Trophoblast cell (in vitro differentiated cells and primary cell): ENCODE measurements at regions not wholly inside any gene's neighbourhood (a gene's known extent, or its start where the extent isn't known, plus 50 kb on each side); places are given as distances from the start of the nearest gene placed in this dataset.

Experiments used
- DNase-seq, 2 donors: peaks; one replicate each; pipeline ENCODE4 v3.0.0-alpha.2; 2016
- H2AFZ ChIP-seq: 2 replicates; pipeline ENCODE4 v1.6.1; 2013; ENCODE audit warnings: low read length, moderate library complexity, mild to moderate bottlenecking; ENCODE audit not compliant: insufficient read depth, poor library complexity
- H2AK5ac ChIP-seq: 2 replicates; pipeline ENCODE4 v1.6.1; 2013; ENCODE audit warnings: mild to moderate bottlenecking, low read length
- H2BK120ac ChIP-seq: 2 replicates; pipeline ENCODE4 v1.6.1; 2013; ENCODE audit warnings: low read length, mild to moderate bottlenecking, moderate library complexity; ENCODE audit not compliant: insufficient read depth, poor library complexity
- H2BK12ac ChIP-seq: 2 replicates; pipeline ENCODE4 v1.6.1; 2013; ENCODE audit warnings: mild to moderate bottlenecking, low read length, moderate library complexity
- H2BK5ac ChIP-seq: 2 replicates; pipeline ENCODE4 v1.6.1; 2013; ENCODE audit warnings: low read length, low read depth, moderate library complexity, mild to moderate bottlenecking; ENCODE audit not compliant: poor library complexity
- H3K14ac ChIP-seq: 2 replicates; pipeline ENCODE4 v1.6.1; 2013; ENCODE audit warnings: mild to moderate bottlenecking, low read length
- H3K18ac ChIP-seq: 2 replicates; pipeline ENCODE4 v1.6.1; 2013; ENCODE audit warnings: mild to moderate bottlenecking, low read length
- H3K23ac ChIP-seq: 2 replicates; pipeline ENCODE4 v1.6.1; 2013; ENCODE audit warnings: low read length
- H3K27ac ChIP-seq: 2 replicates; pipeline ENCODE4 v1.5.1; 2013; ENCODE audit warnings: low read depth, mild to moderate bottlenecking, inconsistent platforms, low read length, moderate library complexity
- H3K27me3 ChIP-seq: 2 replicates; pipeline ENCODE4 v1.6.1; 2013; ENCODE audit warnings: inconsistent platforms, mild to moderate bottlenecking, low read length, moderate library complexity; ENCODE audit not compliant: insufficient read depth
- H3K36me3 ChIP-seq, 2 experiments: 1 replicate in 1 of 2; 2 replicates in 1 of 2; pipeline ENCODE4 v1.6.1; 2013; ENCODE audit warnings: low read length in 2 of 2, mild to moderate bottlenecking in 2 of 2, moderate library complexity in 1 of 2; ENCODE audit not compliant: insufficient read depth in 2 of 2, control insufficient read depth in 1 of 2
- H3K4ac ChIP-seq: 2 replicates; pipeline ENCODE4 v1.6.1; 2013; ENCODE audit warnings: low read depth, mild to moderate bottlenecking, low read length, moderate library complexity
- H3K4me1 ChIP-seq, 2 experiments: 1 replicate in 1 of 2; 2 replicates in 1 of 2; pipeline ENCODE4 v1.6.1; 2013; ENCODE audit warnings: low read length in 2 of 2, mild to moderate bottlenecking in 2 of 2, moderate library complexity in 1 of 2; ENCODE audit not compliant: insufficient read depth in 2 of 2, control insufficient read depth in 1 of 2
- H3K4me2 ChIP-seq: 2 replicates; pipeline ENCODE4 v1.6.1; 2013; ENCODE audit warnings: inconsistent platforms, mild to moderate bottlenecking, low read length, moderate library complexity
- H3K4me3 ChIP-seq: 2 replicates; pipeline ENCODE4 v1.5.1; 2013; ENCODE audit warnings: mild to moderate bottlenecking, low read depth, low read length, inconsistent platforms
- H3K79me1 ChIP-seq: one replicate; pipeline ENCODE4 v1.6.1; 2013; ENCODE audit warnings: low read length
- H3K79me2 ChIP-seq: 2 replicates; pipeline ENCODE4 v1.6.1; 2013; ENCODE audit warnings: low read length, mild to moderate bottlenecking; ENCODE audit not compliant: control insufficient read depth, insufficient read depth, poor library complexity
- H3K9ac ChIP-seq: 2 replicates; pipeline ENCODE4 v1.6.1; 2013; ENCODE audit warnings: mild to moderate bottlenecking, low read length
- H3K9me3 ChIP-seq: 2 replicates; pipeline ENCODE4 v1.6.1; 2013; ENCODE audit warnings: low read depth, mild to moderate bottlenecking, control low read depth, inconsistent platforms, low read length; ENCODE audit not compliant: insufficient read depth
- H4K12ac ChIP-seq: 2 replicates; pipeline ENCODE4 v1.6.1; 2013; ENCODE audit warnings: low read depth, mild to moderate bottlenecking, low read length, moderate library complexity
- H4K8ac ChIP-seq: 2 replicates; pipeline ENCODE4 v1.6.1; 2013; ENCODE audit warnings: low read depth, mild to moderate bottlenecking, low read length, moderate library complexity
- H4K91ac ChIP-seq: one replicate; pipeline ENCODE4 v1.6.1; 2013; ENCODE audit warnings: low read depth, mild to moderate bottlenecking, low read length, moderate library complexity
- WGBS: extraction: QIAGEN DNeasy Blood & Tissue Kit; methylation state at CpG from one replicate; pipeline ENCODE4 v1.1.7; 2013; ENCODE audit warnings: missing lambda C conversion rate; ENCODE audit not compliant: insufficient read length, insufficient coverage; ENCODE audit errors: extremely low coverage; 5-methylcytosine and 5-hydroxymethylcytosine counted together

GRCh38 chr4:156693557-156693956 lies 278.0 kb downstream of the PDGFC start:
- Histone ChIP-seq H3K79me2 (no peaks in the 10 kb centered on the region), H2BK120ac (no peak overlapping the region), H3K4ac (no peak overlapping the region), H3K23ac (no peak overlapping the region), H2BK12ac (no peak overlapping the region), H3K4me3 (no peak overlapping the region), H3K36me3 (no peaks in the 10 kb centered on the region), H3K9me3 (no peaks in the 10 kb centered on the region), H4K12ac (no peak overlapping the region), H2AK5ac (no peak overlapping the region), H4K91ac (no peak overlapping the region), H3K4me1 (no peaks in the 10 kb centered on the region), H3K9ac (no peak overlapping the region), H3K27me3 (no peaks in the 10 kb centered on the region), H4K8ac (no peak overlapping the region), H2AFZ (no peak overlapping the region), H3K79me1 (no peaks in the 10 kb centered on the region), H3K27ac (no peak overlapping the region), H2BK5ac (no peak overlapping the region), H3K4me2 (no peak overlapping the region), H3K18ac (no peak overlapping the region), H3K14ac (no peak overlapping the region)
- no CpG with 5 or more reads among the region's 1 CpG for WGBS
- DNase-seq, result no peak

- WGBS, result no CpG with 5 or more reads among the region's 1 CpG
These were observed 279.6 kb downstream of the PDGFC start for GRCh38 chr4:156692016-156692415.

GRCh38 chr4:156690572-156690971 lies 281.0 kb downstream of the PDGFC start:
- Histone ChIP-seq H3K9me3 (no peaks in the 10 kb centered on the region), H4K91ac (no peak overlapping the region), H3K27me3 (no peaks in the 10 kb centered on the region), H3K79me1 (no peaks in the 10 kb centered on the region), H2AFZ (no peak overlapping the region), H2BK5ac (no peak overlapping the region), H3K4ac (no peak overlapping the region), H3K27ac (no peak overlapping the region), H4K8ac (no peak overlapping the region), H3K9ac (no peak overlapping the region), H3K4me1 (no peaks in the 10 kb centered on the region), H3K14ac (no peak overlapping the region), H3K4me3 (no peak overlapping the region), H3K79me2 (no peaks in the 10 kb centered on the region), H3K18ac (no peak overlapping the region), H2BK12ac (no peak overlapping the region), H2BK120ac (no peak overlapping the region), H4K12ac (no peak overlapping the region), H3K4me2 (no peak overlapping the region), H3K36me3 (no peaks in the 10 kb centered on the region), H3K23ac (no peak overlapping the region), H2AK5ac (no peak overlapping the region)
- no peak for DNase-seq
- WGBS, result no CpG with 5 or more reads among the region's 2 CpGs

More at GRCh38 chr4:156692016-156692415, 279.6 kb downstream of the PDGFC start:
- Histone ChIP-seq H4K12ac (no peak overlapping the region), H3K18ac (no peak overlapping the region), H4K8ac (no peak overlapping the region), H3K23ac (no peak overlapping the region), H2BK12ac (no peak overlapping the region), H3K27me3 (no peaks in the 10 kb centered on the region), H2AK5ac (no peak overlapping the region), H3K79me2 (no peaks in the 10 kb centered on the region), H3K4me1 (no peaks in the 10 kb centered on the region), H3K27ac (no peak overlapping the region), H3K9ac (no peak overlapping the region), H4K91ac (no peak overlapping the region), H3K4ac (no peak overlapping the region), H3K14ac (no peak overlapping the region), H3K79me1 (no peaks in the 10 kb centered on the region), H3K4me3 (no peak overlapping the region), H2BK5ac (no peak overlapping the region), H2AFZ (no peak overlapping the region), H2BK120ac (no peak overlapping the region), H3K36me3 (no peaks in the 10 kb centered on the region), H3K9me3 (no peaks in the 10 kb centered on the region), H3K4me2 (no peak overlapping the region)
- peak in 1 of 2 donors; percentile 34 for DNase-seq

- Histone ChIP-seq H2AFZ (no peak overlapping the region), H3K23ac (no peak overlapping the region), H3K79me1 (no peaks in the 10 kb centered on the region), H3K4me1 (no peaks in the 10 kb centered on the region), H2BK120ac (no peak overlapping the region), H2BK12ac (no peak overlapping the region), H3K27ac (no peak overlapping the region), H4K91ac (no peak overlapping the region), H3K79me2 (no peaks in the 10 kb centered on the region), H3K9ac (no peak overlapping the region), H3K27me3 (no peaks in the 10 kb centered on the region), H4K8ac (no peak overlapping the region), H3K9me3 (no peaks in the 10 kb centered on the region), H4K12ac (no peak overlapping the region), H2BK5ac (no peak overlapping the region), H3K4ac (no peak overlapping the region), H3K4me2 (no peak overlapping the region), H2AK5ac (no peak overlapping the region), H3K18ac (no peak overlapping the region), H3K36me3 (no peaks in the 10 kb centered on the region), H3K14ac (no peak overlapping the region), H3K4me3 (no peak overlapping the region)
- WGBS, result no CpG with 5 or more reads among the region's 3 CpGs
- DNase-seq, result peak in 1 of 2 donors; percentile 35
These were observed 285.5 kb downstream of the PDGFC start for GRCh38 chr4:156686120-156686519.
